HCT116 (cell line): ENCODE measurements at regions not wholly inside any gene's neighbourhood (a gene's known extent, or its start where the extent isn't known, plus 50 kb on each side); places are given as distances from the start of the nearest gene placed in this dataset.

Experiments
- CBX3 ChIP-seq: IDR thresholded peaks from 2 replicates; pipeline ENCODE4 v1.6.1; 2012; ENCODE audit warnings: low read depth
- EZH2 ChIP-seq: fragments of 200-600 bp; sonication (generic); IDR thresholded peaks from 2 replicates; pipeline ENCODE4 v1.6.1; 2017; ENCODE audit warnings: antibody characterized with exemption, mixed run types
- JUND ChIP-seq: IDR thresholded peaks from 2 replicates; pipeline ENCODE4 v1.6.1; 2012
- MAX ChIP-seq: IDR thresholded peaks from 2 replicates; pipeline ENCODE4 v1.6.1; 2012
- POLR2A ChIP-seq: IDR thresholded peaks from 2 replicates; pipeline ENCODE4 v1.7.0; 2011; ENCODE audit warnings: borderline replicate concordance; ENCODE audit not compliant: insufficient read depth, insufficient read length; ENCODE audit errors: extremely low read depth
- POLR2AphosphoS5 ChIP-seq: IDR thresholded peaks from 2 replicates; pipeline ENCODE4 v1.6.1; 2011; ENCODE audit warnings: mild to moderate bottlenecking, low read depth, low read length, moderate library complexity
- RAD21 ChIP-seq: IDR thresholded peaks from 2 replicates; pipeline ENCODE4 v1.6.1; 2012; ENCODE audit warnings: low read depth, mild to moderate bottlenecking
- SIN3A ChIP-seq: IDR thresholded peaks from 2 replicates; pipeline ENCODE4 v1.6.1; 2012; ENCODE audit warnings: low read depth
- TCF7L2 ChIP-seq: IDR thresholded peaks from 2 replicates; pipeline ENCODE4 v1.7.0; 2011; ENCODE audit warnings: borderline replicate concordance, inconsistent platforms; ENCODE audit not compliant: insufficient read depth, insufficient read length; ENCODE audit errors: extremely low read depth
- YY1 ChIP-seq: IDR thresholded peaks from 2 replicates; pipeline ENCODE4 v1.6.1; 2011; ENCODE audit warnings: low read length, low read depth, moderate library complexity, mild to moderate bottlenecking; ENCODE audit not compliant: insufficient replicate concordance; ENCODE audit errors: extremely low read depth
- TF ChIP-seq, protein P1 (sequence below), 3 experiments: fragments of 200-600 bp in 1 of 3; sonication (generic) in 1 of 3; IDR thresholded peaks in 2 of 3; conservative IDR thresholded peaks in 1 of 3; 2 replicates each; pipeline ENCODE4 v1.5.1; 2012 to 2017; ENCODE audit warnings: low read depth in 2 of 3, low read length in 2 of 3, antibody characterized with exemption in 1 of 3, borderline replicate concordance in 1 of 3, control low read depth in 1 of 3, mild to moderate bottlenecking in 1 of 3, mixed read lengths in 1 of 3, mixed run types in 1 of 3, moderate library complexity in 1 of 3; ENCODE audit not compliant: insufficient read depth in 1 of 3

GRCh38 chr9:13621872-13622564 lies 342.5 kb upstream of the MPDZ start:
- TF ChIP-seq, protein P1, sequence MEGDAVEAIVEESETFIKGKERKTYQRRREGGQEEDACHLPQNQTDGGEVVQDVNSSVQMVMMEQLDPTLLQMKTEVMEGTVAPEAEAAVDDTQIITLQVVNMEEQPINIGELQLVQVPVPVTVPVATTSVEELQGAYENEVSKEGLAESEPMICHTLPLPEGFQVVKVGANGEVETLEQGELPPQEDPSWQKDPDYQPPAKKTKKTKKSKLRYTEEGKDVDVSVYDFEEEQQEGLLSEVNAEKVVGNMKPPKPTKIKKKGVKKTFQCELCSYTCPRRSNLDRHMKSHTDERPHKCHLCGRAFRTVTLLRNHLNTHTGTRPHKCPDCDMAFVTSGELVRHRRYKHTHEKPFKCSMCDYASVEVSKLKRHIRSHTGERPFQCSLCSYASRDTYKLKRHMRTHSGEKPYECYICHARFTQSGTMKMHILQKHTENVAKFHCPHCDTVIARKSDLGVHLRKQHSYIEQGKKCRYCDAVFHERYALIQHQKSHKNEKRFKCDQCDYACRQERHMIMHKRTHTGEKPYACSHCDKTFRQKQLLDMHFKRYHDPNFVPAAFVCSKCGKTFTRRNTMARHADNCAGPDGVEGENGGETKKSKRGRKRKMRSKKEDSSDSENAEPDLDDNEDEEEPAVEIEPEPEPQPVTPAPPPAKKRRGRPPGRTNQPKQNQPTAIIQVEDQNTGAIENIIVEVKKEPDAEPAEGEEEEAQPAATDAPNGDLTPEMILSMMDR (IDR thresholded peaks at IDR 0.05 in 2 of 3, conservative IDR thresholded peaks at IDR 0.05 in 1 of 3; ENCODE audit: borderline replicate concordance in 1 of 3, insufficient read depth in 1 of 3, low read depth in 2 of 3, low read length in 2 of 3) = no peak
- TF ChIP-seq RAD21 (no peak), POLR2A (no peak), EZH2 (no peak), JUND (no peak), SIN3A (no peak), YY1 (no peak), TCF7L2 (no peak), MAX (no peak), CBX3 (no peak), POLR2AphosphoS5 (no peak)
